Tibial artery (tissue), 4 donors: ENCODE measurements at regions not wholly inside any gene's neighbourhood (a gene's known extent, or its start where the extent isn't known, plus 50 kb on each side); places are given as distances from the start of the nearest gene placed in this dataset.

Source experiments
- DNase-seq, 2 donors: peaks; one replicate each; pipeline ENCODE4 v3.0.0-alpha.2; 2019
- H3K27ac ChIP-seq, 2 donors: fragments of 200-600 bp; sonication (generic) in 1 of 2; 1 replicate in 1 of 2; 2 replicates in 1 of 2; pipeline ENCODE4 v1.5.1; 2018 to 2019; ENCODE audit warnings: mild to moderate bottlenecking in 1 of 2
- H3K27me3 ChIP-seq, 2 donors: fragments of 200-600 bp; sonication (generic) in 1 of 2; one replicate each; pipeline versions ENCODE4 v1.5.1 to v1.6.0; 2016 to 2019
- H3K36me3 ChIP-seq, 3 donors: fragments of 200-600 bp; sonication (generic) in 2 of 3; one replicate each; pipeline ENCODE4 v1.5.1; 2016 to 2019; ENCODE audit warnings: mild to moderate bottlenecking in 2 of 3
- H3K4me1 ChIP-seq, 4 donors: fragments of 200-600 bp; sonication (generic) in 2 of 4; 1 replicate in 3 of 4; 2 replicates in 1 of 4; pipeline ENCODE4 v1.5.1; 2016 to 2019
- H3K4me3 ChIP-seq, 2 donors: fragments of 200-600 bp; sonication (generic) in 1 of 2; 1 replicate in 1 of 2; 2 replicates in 1 of 2; pipeline ENCODE4 v1.5.1; 2018 to 2019; ENCODE audit warnings: mild to moderate bottlenecking in 2 of 2
- H3K9me3 ChIP-seq, 3 donors: fragments of 200-600 bp; sonication (generic) in 1 of 3; one replicate each; pipeline ENCODE4 v1.5.1; 2016 to 2019
- CTCF ChIP-seq, 2 experiments: fragments of 200-600 bp in 1 of 2; fragments of 450-650 bp in 1 of 2; IDR thresholded peaks; one replicate each; pipeline ENCODE4 v1.5.1; 2017 to 2019; ENCODE audit warnings: antibody characterized with exemption in 2 of 2, mild to moderate bottlenecking in 1 of 2, moderate library complexity in 1 of 2
- intact Hi-C: fragments of 100-400 bp; cut with DNase I; formaldehyde crosslinking; loops from one replicate; pipeline ENCODE4 v1.15.0; 2023; ENCODE audit warnings: low total_unique reads

GRCh38 chr2:83006961-83007360 is 1452.1 kb downstream of the SUCLG1 start:
- Histone ChIP-seq H3K4me3 (no peak overlapping the region), H3K9me3 (no peaks in the 10 kb centered on the region), H3K4me1 (no peaks in the 10 kb centered on the region), H3K27ac (no peak overlapping the region), H3K36me3 (no peaks in the 10 kb centered on the region), H3K27me3 (no peaks in the 10 kb centered on the region)
- DNase-seq, result no peak
- no peak for TF ChIP-seq CTCF (IDR thresholded peaks at IDR 0.05)
- intact Hi-C loops, result no loop called here

- Histone ChIP-seq H3K9me3 (no peaks in the 10 kb centered on the region), H3K4me1 (no peaks in the 10 kb centered on the region)
- no peak for DNase-seq
These were observed 1455.5 kb downstream of the SUCLG1 start for GRCh38 chr2:83003555-83003954.

DNA sequence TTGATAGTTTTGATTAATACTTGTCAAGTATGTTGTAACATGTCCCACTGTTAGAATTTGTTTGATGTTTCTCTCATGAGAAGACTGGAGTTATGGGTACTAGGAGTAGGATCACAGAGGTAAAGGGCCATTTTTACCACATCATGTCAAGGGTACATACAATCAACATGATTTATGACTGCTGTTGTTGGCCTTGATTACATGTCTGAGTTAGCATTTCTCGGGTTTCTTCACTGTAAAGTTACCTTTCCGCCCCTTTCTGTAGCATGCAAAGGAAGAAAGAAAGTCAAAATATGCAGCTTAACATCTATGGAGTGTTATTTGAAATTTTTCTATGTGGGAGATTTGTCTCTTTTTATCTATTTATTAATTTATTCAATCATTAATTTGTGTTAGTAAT is 1456.4 kb downstream of the SUCLG1 start:
- Histone ChIP-seq H3K9me3 (no peaks in the 10 kb centered on the region), H3K4me1 (no peaks in the 10 kb centered on the region), H3K4me3 (no peak overlapping the region), H3K27me3 (no peaks in the 10 kb centered on the region), H3K36me3 (no peaks in the 10 kb centered on the region), H3K27ac (no peak overlapping the region)
- DNase-seq, result no peak
- no peak for TF ChIP-seq CTCF (IDR thresholded peaks at IDR 0.05)
- intact Hi-C loops, result no loop called here

More at GRCh38 chr2:83003555-83003954, 1455.5 kb downstream of the SUCLG1 start:
- Histone ChIP-seq H3K27me3 (no peaks in the 10 kb centered on the region), H3K4me3 (no peak overlapping the region), H3K27ac (no peak overlapping the region), H3K36me3 (no peaks in the 10 kb centered on the region)
- intact Hi-C loops, result no loop called here
- TF ChIP-seq CTCF (IDR thresholded peaks at IDR 0.05), result no peak

- no peak for DNase-seq
- no peaks in the 10 kb centered on the region for H3K9me3 ChIP-seq
- no peaks in the 10 kb centered on the region for H3K27me3 ChIP-seq
- intact Hi-C loops, result no loop called here
- H3K27ac ChIP-seq, result no peak overlapping the region
- no peaks in the 10 kb centered on the region for H3K4me1 ChIP-seq
- no peak overlapping the region for H3K4me3 ChIP-seq
- no peak for TF ChIP-seq CTCF (IDR thresholded peaks at IDR 0.05)
- H3K36me3 ChIP-seq, result no peaks in the 10 kb centered on the region
These were observed 1460.3 kb downstream of the SUCLG1 start for GRCh38 chr2:82998781-82999180.

- intact Hi-C loops, result no loop called here
- no peaks in the 10 kb centered on the region for H3K9me3 ChIP-seq
- no peak overlapping the region for H3K4me3 ChIP-seq
- TF ChIP-seq CTCF (IDR thresholded peaks at IDR 0.05), result no peak
- DNase-seq, result no peak
- no peak overlapping the region for H3K27ac ChIP-seq
- H3K36me3 ChIP-seq, result no peaks in the 10 kb centered on the region
- no peaks in the 10 kb centered on the region for H3K4me1 ChIP-seq
- H3K27me3 ChIP-seq, result no peaks in the 10 kb centered on the region
These were observed 1462.9 kb downstream of the SUCLG1 start for GRCh38 chr2:82996217-82996616.

GRCh38 chr2:82994151-82994550 is 1464.9 kb downstream of the SUCLG1 start:
- no peak for DNase-seq
- no peaks in the 10 kb centered on the region for H3K36me3 ChIP-seq
- H3K4me1 ChIP-seq, result no peaks in the 10 kb centered on the region
- H3K27me3 ChIP-seq, result no peaks in the 10 kb centered on the region
- intact Hi-C loops, result no loop called here
- no peak for TF ChIP-seq CTCF (IDR thresholded peaks at IDR 0.05)
- no peak overlapping the region for H3K27ac ChIP-seq
- no peak overlapping the region for H3K4me3 ChIP-seq
- H3K9me3 ChIP-seq, result no peaks in the 10 kb centered on the region
